HG02678 (cell line): ENCODE measurements at regions not wholly inside any gene's neighbourhood (a gene's known extent, or its start where the extent isn't known, plus 50 kb on each side); places are given as distances from the start of the nearest gene placed in this dataset.
"Not testable (repeated sequence)": the region's sequence is repeated elsewhere in the genome, so short reads cannot be mapped to it uniquely, and the experiment has no call there.

Source experiments
- ATAC-seq: cut with Tn5 transposase; IDR thresholded peaks from one replicate; pipeline ENCODE4 v1.9.1; 2021; ENCODE audit warnings: mild to moderate bottlenecking, moderate library complexity; ENCODE audit not compliant: unreplicated experiment

DNA sequence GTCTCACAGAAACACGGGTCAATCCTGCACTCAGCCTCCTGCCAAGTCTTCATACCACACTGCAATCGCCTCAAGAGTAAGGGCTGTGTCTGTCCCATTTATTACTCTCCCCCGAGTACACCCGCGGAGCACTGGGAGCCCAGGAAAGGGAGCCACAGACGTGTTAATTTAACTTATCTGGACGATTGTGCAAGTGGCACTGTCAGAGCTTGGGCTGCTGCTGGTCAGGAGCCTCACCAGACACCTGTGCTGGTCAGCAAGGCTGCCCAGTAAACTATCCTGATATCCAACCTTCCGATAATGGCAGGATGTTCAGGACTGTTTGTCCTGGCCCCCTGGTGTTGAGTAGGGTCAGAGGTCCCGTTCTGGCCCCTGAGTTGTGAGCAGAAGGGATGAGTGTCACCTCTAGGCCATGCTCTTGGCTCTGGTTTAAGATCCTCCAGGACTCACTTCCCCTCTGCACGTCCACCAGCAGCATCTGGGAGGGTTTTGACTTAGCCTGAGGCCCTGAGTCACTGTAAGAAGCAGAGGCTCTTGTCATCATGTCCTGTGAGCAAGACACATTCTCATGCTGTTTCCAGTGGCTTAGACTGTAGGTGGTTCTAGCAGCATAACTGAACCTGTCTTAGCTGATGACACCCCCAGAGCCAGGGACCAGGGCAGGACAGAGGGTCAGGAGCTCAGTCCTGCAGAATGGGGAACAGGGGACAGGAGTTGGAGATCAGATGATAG lies 82.5 kb upstream of the ARL4C start:
- no peak for ATAC-seq

DNA sequence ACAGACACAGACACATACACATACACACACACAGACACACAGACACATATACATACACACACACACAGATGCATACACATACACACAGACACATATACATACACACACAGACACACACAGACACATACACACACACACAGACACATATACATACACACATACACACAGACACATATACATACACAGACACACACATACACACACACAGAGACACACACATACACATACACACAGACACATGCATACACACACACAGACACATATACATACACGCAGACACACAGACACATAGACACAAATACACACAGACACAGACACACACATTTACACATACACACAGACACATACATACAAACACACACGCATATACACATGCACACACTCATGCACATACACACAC lies 81.5 kb upstream of the ARL4C start:
- no peak for ATAC-seq

DNA sequence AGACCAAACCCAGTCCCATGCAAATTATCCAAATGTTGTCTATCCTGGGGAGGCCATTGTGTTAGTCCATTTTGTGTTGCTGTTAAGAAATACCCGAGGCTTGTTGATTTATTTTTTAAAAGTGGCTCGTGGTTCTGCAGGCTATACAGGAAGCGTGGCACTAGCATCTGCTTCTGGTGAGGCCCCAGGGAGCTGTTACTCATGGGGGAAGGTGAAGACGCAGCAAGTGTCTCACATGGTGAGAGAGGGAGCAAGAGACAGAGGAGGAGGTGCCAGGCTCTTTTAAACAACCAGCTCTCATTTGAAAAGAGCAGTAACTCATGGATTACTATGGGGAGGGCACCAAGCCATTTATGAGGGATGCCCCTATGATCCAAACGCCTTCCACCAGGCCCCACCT lies 80.3 kb upstream of the ARL4C start:
- ATAC-seq = no peak

DNA sequence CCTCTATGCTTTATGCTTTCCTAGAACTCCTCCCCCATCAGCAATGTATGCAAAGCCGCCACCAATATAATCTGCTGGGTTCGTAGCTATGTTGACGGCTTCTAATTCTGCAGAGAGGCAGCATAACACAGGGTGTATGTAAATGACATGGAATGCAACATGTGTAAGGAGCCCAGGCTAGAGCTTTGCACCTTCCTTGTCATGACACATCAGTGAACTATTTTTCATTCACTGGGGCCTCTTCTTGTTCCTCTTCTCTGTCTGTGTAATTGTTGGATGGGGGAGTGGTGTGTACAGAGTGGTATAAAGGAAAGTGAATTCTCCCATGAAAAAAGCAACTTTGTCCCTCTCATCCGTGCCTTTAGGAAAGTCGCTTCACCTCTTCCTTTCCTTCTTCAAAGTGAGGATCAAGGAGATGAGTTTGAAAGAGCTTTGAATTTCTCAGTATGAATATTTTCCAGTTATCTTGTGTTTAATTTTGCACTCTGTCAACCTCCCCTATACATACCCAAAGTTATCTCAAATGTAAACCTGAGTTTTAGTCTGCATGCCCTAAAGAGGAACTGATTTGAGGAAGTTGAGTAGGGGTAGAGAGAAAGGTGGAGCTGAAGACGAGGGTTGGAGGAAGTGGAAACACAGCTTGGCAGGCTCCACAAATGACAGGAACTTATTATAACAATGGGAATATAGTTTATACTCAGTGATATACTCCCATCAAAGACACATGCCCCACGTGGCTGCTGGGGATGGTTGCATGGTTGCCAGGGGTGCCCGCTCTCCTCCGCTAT lies 74.9 kb upstream of the ARL4C start:
- no peak for ATAC-seq

DNA sequence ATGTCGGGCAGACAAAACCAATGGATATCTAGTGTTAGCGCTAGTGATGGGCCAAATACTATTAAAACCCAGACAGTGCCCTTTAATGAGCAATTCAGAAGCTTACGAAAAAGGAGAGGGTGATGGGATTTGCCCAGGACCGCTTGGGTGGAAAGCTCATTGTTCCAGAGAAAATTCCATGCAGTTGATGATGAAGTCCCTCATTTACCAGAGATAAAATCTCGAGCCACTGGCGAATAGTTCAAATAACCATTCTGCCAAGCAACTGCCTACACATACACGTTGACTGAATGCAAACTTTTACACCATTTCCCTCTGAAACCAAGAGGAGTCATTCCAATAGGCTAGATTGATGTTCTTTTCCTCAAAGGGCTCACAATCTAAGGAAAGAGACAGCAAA lies 73.6 kb upstream of the ARL4C start:
- ATAC-seq = no peak

DNA sequence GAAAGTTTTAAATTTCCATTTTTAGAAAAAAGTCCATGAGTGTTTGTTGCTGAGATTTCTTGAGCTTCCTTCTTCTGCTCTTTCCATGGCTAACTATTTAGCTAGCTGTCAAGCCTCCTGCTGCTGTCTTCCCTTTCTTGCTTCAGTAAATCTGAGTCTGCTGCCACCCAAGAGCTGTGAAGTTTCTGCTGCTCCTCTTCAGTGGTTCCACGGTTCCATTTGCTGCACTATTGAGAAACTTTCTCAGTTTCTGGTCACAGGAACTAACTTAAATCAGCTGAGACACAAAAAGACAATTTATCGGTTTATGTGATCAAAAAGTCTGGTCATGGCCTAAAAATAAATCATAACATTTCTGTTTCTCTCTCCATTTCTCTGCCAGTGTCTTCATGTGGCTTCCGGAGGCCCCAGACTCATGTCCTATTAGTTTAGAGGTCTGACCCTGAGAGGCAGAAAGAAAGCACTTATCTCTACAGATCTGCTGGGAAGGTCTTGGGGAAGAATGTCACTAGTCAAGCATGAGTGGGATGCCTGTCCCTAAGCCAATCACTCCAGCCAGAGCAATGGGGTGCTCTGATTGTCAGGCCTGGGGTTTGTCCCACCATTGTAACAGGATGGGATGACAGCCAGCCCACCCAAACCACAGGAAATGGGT lies 73.0 kb upstream of the ARL4C start:
- ATAC-seq = no peak

DNA sequence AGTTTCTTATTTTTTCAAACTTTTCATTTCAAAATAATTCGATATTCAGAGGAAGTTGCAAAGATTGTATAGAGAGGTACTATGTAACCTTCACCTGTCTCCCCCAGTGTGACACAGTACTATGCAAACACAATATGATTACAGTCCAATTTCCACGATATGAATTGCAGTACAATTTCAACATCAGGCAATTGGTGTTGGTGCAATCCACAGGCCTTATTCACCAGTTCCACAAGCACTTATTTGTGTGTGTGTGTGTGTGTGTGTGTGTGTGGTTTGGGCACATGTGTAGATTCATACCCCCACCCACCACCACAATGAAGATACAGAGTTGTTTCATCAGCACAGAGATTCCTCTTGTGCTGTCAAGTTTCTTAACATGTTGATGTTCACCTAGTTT lies 69.7 kb upstream of the ARL4C start:
- ATAC-seq = no peak

DNA sequence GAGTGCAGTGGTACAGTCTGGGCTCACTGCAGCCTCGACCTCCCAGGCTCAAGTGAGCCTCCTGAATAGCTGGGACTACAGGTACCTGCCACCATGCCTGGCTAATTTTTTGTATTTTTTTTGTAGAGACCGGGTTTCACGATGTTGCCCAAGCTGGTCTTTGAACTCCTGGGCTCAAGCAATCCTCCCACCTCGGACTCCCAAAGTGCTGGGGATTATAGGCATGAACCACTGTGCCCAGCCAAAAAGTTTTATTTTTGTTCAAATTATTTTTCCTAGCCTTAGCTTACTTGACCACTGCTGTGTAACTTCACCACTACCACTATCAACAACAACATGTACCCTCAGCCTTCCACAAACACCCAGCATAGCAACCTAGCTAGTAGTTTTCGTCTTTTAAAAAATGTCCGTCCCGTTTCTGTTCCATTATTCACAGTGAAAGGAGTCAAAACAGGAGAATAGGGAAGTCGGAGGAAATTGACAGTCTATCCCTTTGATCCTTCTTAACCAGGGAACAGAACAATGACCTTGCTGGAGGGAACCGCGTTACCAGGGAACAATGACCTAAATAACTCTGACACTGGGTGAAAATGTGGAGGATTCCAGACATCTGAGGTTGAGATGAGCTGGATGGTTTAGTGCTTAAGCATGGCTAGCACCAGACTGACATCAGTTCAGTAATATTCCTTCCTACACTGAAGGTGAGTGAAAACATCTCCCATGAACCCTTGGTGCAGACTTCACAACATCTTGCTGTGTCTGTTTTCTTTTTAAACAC lies 69.2 kb upstream of the ARL4C start:
- no peak for ATAC-seq

DNA sequence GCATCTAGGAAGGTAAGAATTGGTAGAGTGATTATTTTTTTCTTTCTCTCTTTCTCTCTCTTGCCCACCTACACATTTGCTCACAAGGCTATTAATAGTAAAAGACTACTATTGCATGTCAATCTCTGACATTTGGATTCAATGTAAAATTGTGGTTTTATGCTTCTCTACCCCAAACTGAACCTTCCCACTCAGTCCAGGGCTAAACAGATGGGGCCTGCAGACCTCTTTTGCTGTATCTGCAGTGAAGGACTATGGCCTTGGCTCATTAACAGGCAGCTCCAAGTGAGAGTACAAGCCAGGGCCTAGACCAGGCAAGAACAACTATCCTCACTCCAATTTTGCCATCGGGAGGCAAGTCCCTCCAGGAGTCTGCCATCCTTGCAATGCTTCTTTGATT lies 68.3 kb upstream of the ARL4C start:
- ATAC-seq = no peak

DNA sequence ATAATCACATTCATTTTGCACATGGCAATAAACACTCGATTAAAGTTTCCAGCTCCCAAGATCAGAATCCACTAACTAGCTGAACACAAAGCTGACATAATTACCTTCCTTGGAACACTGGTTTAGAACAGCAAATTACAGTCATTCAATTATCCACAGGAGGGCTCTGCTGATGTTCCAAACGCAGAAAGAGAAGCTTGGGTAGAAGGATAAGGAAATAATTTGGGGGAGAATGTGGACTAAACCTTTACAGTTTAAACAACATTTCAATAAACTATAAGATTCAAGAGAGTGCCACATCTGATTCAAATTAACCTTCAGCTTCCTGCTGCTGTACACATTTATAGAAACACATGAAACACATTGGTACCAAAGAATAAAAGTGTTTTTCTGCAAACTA lies 67.8 kb upstream of the ARL4C start:
- no peak for ATAC-seq

DNA sequence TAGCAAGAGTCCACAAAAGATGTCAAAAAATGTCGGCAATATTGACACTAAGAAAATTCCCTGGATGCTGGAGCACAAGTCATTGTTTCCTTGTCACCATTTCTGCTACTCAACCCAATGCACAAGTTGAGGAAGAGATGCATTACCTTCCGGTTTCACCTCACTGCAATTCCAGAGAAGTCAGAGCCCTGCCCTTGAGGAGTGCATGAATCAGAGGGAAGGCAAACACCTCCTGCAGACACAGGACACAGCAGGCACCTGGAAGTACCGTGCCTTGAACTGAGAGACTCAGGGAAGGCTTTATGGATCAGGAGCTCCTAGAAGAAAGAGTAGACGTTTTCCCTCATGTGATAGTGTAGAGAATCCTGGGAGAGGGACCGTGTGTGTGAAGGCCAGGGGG lies 62.7 kb upstream of the ARL4C start:
- no peak for ATAC-seq

DNA sequence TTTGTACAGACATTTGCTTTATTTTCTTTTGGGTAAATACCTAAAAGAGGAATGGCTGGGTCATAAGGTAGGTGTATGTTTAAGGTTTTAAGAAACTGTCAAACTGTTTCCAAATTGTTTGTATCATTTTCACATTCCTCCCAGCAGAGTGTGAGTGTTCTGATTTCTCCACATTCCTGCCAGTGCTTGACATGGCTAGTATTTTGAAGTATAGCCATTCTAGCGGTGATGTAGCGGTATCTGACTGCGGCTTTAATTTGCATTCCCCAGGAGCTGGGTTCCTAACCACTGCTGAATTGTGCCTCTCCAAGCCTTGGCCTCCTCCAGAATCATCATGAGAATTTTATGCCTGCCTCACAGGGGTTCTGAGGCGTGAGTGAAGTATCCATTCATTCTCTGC lies 61.8 kb upstream of the ARL4C start:
- no peak for ATAC-seq

DNA sequence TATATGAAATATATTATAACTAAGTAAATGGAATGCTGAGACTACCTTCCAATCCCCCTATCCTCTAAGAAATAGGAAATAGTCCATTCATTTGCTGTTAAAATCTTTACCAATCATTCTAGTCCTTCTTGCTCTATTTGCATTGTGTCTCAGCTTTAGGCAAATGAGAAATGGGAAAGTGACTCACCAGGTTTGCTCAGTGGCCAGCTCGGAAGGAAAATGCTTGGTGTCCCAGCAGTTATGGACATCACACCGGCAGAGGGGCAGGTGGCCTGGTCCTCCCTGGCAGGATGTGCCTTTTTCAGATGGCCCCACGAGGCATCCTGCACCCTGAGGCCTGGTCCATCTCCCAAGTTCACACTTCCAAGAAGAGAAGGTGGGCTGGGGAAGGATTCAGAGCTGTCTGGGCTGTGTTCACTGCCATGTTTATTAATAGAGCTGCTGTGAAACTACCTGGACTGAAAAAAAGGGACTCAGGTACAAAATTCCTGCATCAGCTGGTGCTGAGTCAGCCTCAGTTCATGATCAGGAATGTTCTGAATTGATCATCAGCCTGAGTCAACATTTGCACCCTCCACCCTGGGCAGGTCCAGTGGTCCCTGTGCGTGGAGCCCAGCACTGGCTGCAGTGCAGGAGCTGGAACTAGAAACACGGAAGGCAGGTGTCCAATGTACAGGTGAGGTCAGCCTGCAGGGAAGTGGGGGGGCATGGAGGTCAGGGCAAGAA lies 60.1 kb upstream of the ARL4C start:
- no peak for ATAC-seq

DNA sequence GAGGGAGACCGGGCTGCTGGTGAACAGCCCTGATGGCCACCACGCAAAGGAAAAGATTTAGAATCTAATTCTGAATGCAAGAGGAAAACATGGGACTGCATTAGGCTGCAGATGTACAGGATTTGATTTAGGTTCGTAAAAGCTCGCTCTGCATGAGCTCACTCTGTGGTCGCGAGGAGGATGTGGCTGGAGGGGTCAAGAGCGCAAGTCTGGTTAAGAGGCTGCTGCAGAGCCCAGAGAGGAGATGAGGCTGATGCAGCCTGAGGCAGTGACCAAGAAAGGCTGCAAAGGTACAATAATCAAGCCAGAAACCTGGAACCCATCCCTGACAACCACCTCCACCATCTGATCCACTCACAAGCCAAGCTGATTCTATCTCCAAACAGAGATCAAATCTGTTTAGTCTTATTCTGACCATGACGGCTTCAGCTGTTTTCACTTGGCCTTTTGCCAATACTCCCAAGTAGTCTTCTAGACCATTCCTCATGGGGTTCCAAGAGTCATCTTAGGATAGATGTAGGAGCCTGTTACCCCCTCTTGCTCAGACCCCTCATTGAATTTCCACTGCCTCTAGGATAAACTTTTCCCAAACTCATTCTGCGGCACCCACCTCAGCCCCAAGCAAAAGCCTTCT lies 58.9 kb upstream of the ARL4C start:
- no peak for ATAC-seq

DNA sequence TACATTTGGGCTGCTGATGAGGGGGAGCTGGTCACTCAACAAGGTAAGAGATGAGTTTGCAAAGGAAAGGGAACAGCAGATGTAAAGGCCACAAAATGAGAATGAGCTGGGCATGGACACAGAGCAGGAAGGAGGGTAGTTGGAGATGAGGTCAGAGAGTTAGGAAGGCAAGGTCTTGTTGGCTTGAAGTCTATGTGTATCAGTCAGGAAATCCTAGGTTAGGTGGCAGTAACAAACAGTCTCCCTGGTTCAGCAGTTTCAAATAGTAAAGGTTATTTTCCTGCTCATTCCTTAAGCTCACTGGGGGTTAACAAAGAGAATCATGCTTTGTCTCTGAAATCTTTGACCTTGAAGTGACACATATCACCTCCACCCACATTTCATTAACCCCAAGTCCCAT lies 58.3 kb upstream of the ARL4C start:
- ATAC-seq = no peak

DNA sequence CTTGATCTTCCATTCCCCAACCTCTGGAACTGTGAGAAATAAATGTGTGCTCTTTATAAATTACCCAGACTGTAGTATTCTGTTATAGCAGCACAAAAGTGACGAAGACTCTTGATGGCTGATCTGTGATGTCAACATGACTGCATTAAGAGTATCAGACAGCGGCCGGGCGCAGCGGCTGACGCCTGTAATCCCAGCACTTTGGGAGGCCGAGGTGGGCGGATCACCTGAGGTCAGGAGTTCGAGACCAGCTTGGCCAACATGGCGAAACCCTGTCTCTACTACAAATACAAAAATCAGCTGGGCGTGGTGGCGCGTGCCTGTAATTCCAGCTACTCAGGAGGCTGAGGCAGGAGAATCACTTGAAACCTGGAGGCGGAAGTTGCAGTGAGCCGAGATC lies 56.3 kb upstream of the ARL4C start:
- ATAC-seq = not testable (repeated sequence)

DNA sequence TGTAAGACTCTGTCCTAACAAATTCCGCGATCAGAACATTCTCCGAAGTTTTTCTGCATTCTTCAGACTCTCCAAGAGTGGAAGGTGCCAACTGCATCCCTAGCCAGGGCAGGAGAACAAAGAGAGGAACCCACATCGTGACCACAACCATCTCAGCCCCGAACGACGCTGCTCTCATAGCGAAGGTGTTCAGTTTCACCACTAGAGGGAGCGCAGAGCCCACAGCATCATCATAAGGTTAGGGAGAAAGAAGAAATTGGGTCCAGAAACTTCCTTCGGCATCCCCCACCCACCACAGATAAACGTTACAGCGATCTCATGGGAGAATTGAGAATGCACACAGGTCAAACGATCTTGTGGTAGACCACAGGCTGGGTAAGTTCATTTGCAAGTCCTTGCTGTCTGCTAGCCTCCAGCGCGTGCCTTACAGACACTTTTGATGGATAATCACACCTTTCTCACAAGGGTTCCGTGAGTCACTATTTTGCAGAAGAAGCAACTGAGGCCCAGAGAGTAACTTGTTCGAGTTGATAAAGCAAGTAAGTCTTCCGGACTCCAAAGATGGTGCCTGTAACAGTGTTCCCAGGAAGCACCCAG lies 53.7 kb upstream of the ARL4C start:
- peak; percentile 79 for ATAC-seq

DNA sequence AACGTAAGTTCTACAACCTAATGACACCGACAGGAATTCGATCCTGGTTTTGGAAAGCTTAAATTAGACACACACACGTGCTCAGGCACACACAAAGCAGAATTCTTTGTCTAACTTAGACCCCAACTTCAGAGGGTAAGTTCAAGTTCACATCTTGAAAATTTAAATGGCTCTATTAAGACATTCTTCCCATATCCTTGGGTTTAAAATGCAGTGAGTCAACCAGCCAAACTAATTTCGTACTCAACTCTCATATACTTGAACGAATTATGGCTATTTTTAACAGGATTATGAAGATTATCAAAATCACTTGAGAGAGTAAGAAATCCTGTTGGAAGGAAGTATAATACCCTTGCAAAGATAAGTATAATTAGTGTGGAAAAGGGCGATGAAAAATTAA lies 53.2 kb upstream of the ARL4C start:
- no peak for ATAC-seq

DNA sequence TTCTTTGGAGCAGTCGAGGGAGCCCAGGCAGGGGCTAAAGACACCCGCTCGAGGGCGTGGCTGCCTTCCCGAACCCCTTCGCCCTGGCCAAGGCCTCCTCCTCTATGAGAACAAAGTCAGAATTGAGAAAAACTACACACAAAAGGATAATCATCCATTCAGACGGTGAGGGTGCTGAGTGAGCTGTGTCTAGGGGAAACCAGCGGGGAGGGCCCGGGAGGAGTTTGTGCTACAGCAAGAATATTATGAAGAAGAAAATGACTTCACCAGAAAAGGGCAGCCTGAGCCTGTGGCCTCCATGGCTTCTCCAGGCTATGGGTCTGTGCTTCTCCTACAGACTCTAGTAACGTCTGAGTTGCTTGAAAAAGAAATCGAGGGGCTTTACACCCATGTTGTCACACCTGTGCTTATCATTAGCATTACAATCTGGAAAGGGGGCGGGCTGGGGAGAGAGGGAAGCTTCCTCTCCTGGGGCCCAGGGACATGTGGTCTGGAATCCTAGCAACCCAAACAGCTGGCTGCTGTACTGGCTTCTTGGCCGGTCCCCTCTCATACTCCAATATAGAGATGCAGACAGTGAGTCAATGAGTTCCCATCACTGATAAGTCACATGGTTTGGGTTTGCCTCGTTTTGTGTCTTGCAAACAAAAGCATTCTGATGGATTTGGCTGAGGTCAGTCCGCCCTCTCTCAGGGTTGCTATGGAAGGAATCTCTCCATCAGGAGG lies 52.0 kb upstream of the ARL4C start:
- no peak for ATAC-seq
